CD4-positive, alpha-beta T cell (primary cell): ENCODE measurements at regions not wholly inside any gene's neighbourhood (a gene's known extent, or its start where the extent isn't known, plus 50 kb on each side); places are given as distances from the start of the nearest gene placed in this dataset.

Experiments
- ATAC-seq: fragments of 200-7000 bp; cut with Tn5 transposase; one replicate; pipeline ENCODE4 v1.10.0; 2022; ENCODE audit warnings: mild to moderate bottlenecking; ENCODE audit not compliant: poor library complexity
- CTCF ChIA-PET: fragments of 350-600 bp; sonication (Branson Sonifier 250); formaldehyde crosslinking; loops from one replicate; lab custom pipeline; 2021; ENCODE audit warnings: antibody characterized with exemption, inconsistent platforms; lab: Charles Lee
- POLR2A ChIA-PET: fragments of 350-600 bp; sonication (Branson Sonifier 250); formaldehyde crosslinking; loops from one replicate; lab custom pipeline; 2021; ENCODE audit warnings: antibody characterized with exemption, inconsistent platforms; lab: Charles Lee
- DNase-seq, 14 experiments: peaks; one replicate each; pipeline ENCODE4 v3.0.0-alpha.2; 2013 to 2020; ENCODE audit warnings: mixed read lengths in 2 of 14
- H3K27ac ChIP-seq, 2 donors: one replicate each; pipeline versions ENCODE4 v1.5.1 to v1.7.0; 2013; ENCODE audit warnings: low read length in 2 of 2, low read depth in 1 of 2, mild to moderate bottlenecking in 1 of 2
- H3K27me3 ChIP-seq, 2 experiments: 1 replicate in 1 of 2; 2 replicates in 1 of 2; pipeline versions ENCODE4 v1.6.1 to v1.7.0; 2013; ENCODE audit warnings: low read length in 2 of 2, control low read depth in 1 of 2, mild to moderate bottlenecking in 1 of 2, moderate library complexity in 1 of 2; ENCODE audit not compliant: insufficient read depth in 2 of 2, control insufficient read depth in 1 of 2
- H3K36me3 ChIP-seq: one replicate; pipeline ENCODE4 v1.6.1; 2013; ENCODE audit warnings: low read length, control low read depth; ENCODE audit not compliant: insufficient read depth
- H3K4me1 ChIP-seq: one replicate; pipeline ENCODE4 v1.6.1; 2013; ENCODE audit warnings: low read length, control low read depth; ENCODE audit not compliant: insufficient read depth
- H3K4me3 ChIP-seq: one replicate; pipeline ENCODE4 v1.5.1; 2013; ENCODE audit warnings: mild to moderate bottlenecking, low read length, moderate library complexity
- H3K9me3 ChIP-seq, 2 experiments: 1 replicate in 1 of 2; 2 replicates in 1 of 2; pipeline versions ENCODE4 v1.6.1 to v1.7.0; 2013; ENCODE audit warnings: low read length in 2 of 2, mild to moderate bottlenecking in 2 of 2, control low read depth in 1 of 2, moderate library complexity in 1 of 2; ENCODE audit not compliant: control insufficient read depth in 1 of 2, insufficient read depth in 1 of 2
- H3K27ac Mint-ChIP-seq: one replicate; pipeline ENCODE4 v1.8.0; 2020; ENCODE audit warnings: mixed read lengths
- H3K27me3 Mint-ChIP-seq: one replicate; pipeline ENCODE4 v1.8.0; 2021; ENCODE audit warnings: mixed read lengths
- H3K36me3 Mint-ChIP-seq: one replicate; pipeline ENCODE4 v1.8.0; 2021; ENCODE audit warnings: low read depth, mixed read lengths
- H3K4me1 Mint-ChIP-seq: one replicate; pipeline ENCODE4 v1.8.0; 2021; ENCODE audit warnings: low read depth, mixed read lengths
- H3K4me3 Mint-ChIP-seq: one replicate; pipeline ENCODE4 v1.8.0; 2020; ENCODE audit warnings: mild to moderate bottlenecking, mixed read lengths
- H3K9me3 Mint-ChIP-seq: one replicate; pipeline ENCODE4 v1.8.0; 2020; ENCODE audit warnings: mixed read lengths
- intact Hi-C, 2 experiments: fragments of 100-400 bp; cut with DNase I in 1 of 2; cut with micrococcal nuclease in 1 of 2; formaldehyde crosslinking; loops; one replicate each; pipeline versions ENCODE4 v1.15.1 to v1.9.0; 2023 to 2025; cut with DNase I, micrococcal nuclease
- TF ChIP-seq, protein P1 (sequence below): fragments of 200-600 bp; IDR thresholded peaks from one replicate; pipeline ENCODE4 v1.8.0; 2022; ENCODE audit warnings: antibody characterized with exemption, mild to moderate bottlenecking

DNA sequence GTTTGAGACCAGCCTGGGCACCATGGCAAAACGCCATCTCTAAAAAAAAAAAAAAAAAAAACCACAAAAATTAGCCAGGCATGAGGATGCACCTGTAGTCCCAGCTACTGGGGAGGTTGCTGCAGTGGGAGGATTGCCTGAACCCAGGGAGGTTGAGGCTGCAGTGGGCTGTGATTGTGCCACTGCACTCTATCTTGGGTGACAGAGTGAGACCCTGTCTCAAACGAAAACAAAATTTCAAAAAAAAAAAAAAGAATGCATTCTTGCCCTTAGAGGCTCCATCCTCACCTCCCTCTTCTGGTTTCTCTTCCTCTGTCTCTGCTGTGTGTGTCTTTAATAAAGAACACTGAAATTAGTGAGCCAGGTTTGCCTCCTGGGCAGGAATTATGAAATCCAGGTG, 107.8 kb downstream of the VCPKMT start:
- H3K27me3 Mint-ChIP-seq, result no peaks in the 10 kb centered on the region
- no peaks in the 10 kb centered on the region for H3K9me3 ChIP-seq
- no peaks in the 10 kb centered on the region for H3K9me3 Mint-ChIP-seq
- H3K27ac ChIP-seq, result no peak overlapping the region
- no peaks in the 10 kb centered on the region for H3K27me3 ChIP-seq
- TF ChIP-seq, protein P1, sequence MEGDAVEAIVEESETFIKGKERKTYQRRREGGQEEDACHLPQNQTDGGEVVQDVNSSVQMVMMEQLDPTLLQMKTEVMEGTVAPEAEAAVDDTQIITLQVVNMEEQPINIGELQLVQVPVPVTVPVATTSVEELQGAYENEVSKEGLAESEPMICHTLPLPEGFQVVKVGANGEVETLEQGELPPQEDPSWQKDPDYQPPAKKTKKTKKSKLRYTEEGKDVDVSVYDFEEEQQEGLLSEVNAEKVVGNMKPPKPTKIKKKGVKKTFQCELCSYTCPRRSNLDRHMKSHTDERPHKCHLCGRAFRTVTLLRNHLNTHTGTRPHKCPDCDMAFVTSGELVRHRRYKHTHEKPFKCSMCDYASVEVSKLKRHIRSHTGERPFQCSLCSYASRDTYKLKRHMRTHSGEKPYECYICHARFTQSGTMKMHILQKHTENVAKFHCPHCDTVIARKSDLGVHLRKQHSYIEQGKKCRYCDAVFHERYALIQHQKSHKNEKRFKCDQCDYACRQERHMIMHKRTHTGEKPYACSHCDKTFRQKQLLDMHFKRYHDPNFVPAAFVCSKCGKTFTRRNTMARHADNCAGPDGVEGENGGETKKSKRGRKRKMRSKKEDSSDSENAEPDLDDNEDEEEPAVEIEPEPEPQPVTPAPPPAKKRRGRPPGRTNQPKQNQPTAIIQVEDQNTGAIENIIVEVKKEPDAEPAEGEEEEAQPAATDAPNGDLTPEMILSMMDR, result no peak
- DNase-seq (no peak), ATAC-seq (no peak)
- intact Hi-C loops, result no loop called here
- POLR2A ChIA-PET, result interaction anchor here (2.7 kb wide), 1 partner anchor 53 kb away, joined by 9 read pairs; no protein-coding TSS in a partner anchor
- H3K4me1 ChIP-seq, result peaks cover 14% of the 10 kb centered on the region
- H3K4me3 ChIP-seq, result no peak overlapping the region
- no peak overlapping the region for H3K27ac Mint-ChIP-seq
- no peak overlapping the region for H3K4me3 Mint-ChIP-seq
- H3K4me1 Mint-ChIP-seq, result peaks cover 27% of the 10 kb centered on the region
- H3K36me3 ChIP-seq, result no peaks in the 10 kb centered on the region
- CTCF ChIA-PET, result interaction anchor here (1.2 kb wide), 1 partner anchor 146 kb away, joined by 4 read pairs; no protein-coding TSS in a partner anchor
- peaks cover 8% of the 10 kb centered on the region for H3K36me3 Mint-ChIP-seq

DNA sequence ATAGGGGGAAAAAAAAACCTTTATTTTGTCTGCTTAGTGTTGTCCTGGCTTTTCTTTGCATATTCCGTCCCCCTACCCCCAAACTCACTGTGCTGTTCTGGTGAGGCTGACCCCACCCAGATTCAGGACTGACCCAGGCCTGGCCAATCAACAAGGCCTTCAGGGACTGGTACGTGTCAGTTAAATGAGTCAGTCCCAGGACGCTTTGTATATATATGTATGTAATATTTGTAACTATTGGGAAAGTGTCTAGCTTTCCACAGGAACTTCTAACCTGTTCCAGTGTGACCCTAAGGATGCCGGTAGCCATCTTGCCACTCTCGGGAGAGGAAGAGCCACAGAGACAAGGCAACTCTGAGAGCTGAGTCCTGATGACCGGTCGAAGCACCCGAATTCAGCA, 107.4 kb downstream of the VCPKMT start:
- Histone ChIP-seq H3K4me1 (peaks cover 10% of the 10 kb centered on the region), H3K36me3 (no peaks in the 10 kb centered on the region), H3K4me3 (no peak overlapping the region), H3K27ac (no peak overlapping the region), H3K27me3 (no peaks in the 10 kb centered on the region), H3K9me3 (no peaks in the 10 kb centered on the region)
- TF ChIP-seq, protein P1, result no peak
- Mint-ChIP-seq H3K4me3 (no peak overlapping the region), H3K4me1 (peaks cover 23% of the 10 kb centered on the region), H3K36me3 (peaks cover 8% of the 10 kb centered on the region), H3K9me3 (no peaks in the 10 kb centered on the region), H3K27ac (no peak overlapping the region), H3K27me3 (no peaks in the 10 kb centered on the region)
- CTCF ChIA-PET, result interaction anchor here (1.2 kb wide), 1 partner anchor 147 kb away, joined by 4 read pairs; no protein-coding TSS in a partner anchor
- intact Hi-C loops, result no loop called here
- ATAC-seq, result no peak
- POLR2A ChIA-PET, result interaction anchor here (1.1 to 2.7 kb wide), 2 partner anchors 37 to 53 kb away, joined by 3 to 9 read pairs; no protein-coding TSS in a partner anchor
- DNase-seq, result no peak

DNA sequence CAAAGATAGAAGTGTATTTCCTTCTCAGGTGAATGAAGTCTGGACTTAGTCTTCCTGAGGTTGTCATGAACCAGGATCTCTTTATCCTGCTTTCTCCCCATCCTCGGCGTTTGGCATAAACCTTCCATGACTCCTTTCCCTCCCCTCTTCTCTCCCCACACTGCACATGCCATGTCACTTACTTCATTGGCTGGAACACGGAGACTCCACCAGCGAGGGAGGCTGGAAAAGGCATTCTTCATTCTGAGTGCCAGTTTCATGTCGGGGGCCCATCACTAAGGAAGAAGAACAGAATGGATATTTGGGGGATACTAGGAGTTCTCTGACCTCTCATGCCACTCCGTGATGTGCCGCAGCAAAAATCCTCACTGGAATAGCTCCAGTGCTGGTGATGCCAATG, 105.6 kb downstream of the VCPKMT start:
- Mint-ChIP-seq H3K4me1 (peaks cover 17% of the 10 kb centered on the region), H3K27me3 (no peaks in the 10 kb centered on the region), H3K27ac (no peak overlapping the region), H3K9me3 (no peaks in the 10 kb centered on the region), H3K36me3 (peaks cover 8% of the 10 kb centered on the region), H3K4me3 (no peak overlapping the region)
- no peak overlapping the region for H3K4me3 ChIP-seq
- TF ChIP-seq, protein P1, result no peak
- H3K4me1 ChIP-seq, result peaks cover 4% of the 10 kb centered on the region
- H3K36me3 ChIP-seq, result no peaks in the 10 kb centered on the region
- no peaks in the 10 kb centered on the region for H3K9me3 ChIP-seq
- no peak overlapping the region for H3K27ac ChIP-seq
- no peak for ATAC-seq
- POLR2A ChIA-PET, result no interaction called here
- no peaks in the 10 kb centered on the region for H3K27me3 ChIP-seq
- no peak for DNase-seq
- intact Hi-C loops, result no loop called here
- CTCF ChIA-PET, result interaction anchor here (0.9 kb wide), 1 partner anchor 93 kb away, joined by 3 read pairs; no protein-coding TSS in a partner anchor
